HG03575 (cell line): ENCODE measurements at regions not wholly inside any gene's neighbourhood (a gene's known extent, or its start where the extent isn't known, plus 50 kb on each side); places are given as distances from the start of the nearest gene placed in this dataset.
"Not testable (repeated sequence)": the region's sequence is repeated elsewhere in the genome, so short reads cannot be mapped to it uniquely, and the experiment has no call there.

ENCODE experiments used
- ATAC-seq: cut with Tn5 transposase; IDR thresholded peaks from one replicate; pipeline ENCODE4 v1.9.1; 2021; ENCODE audit not compliant: unreplicated experiment, insufficient number of reproducible peaks, low FRiP score; ENCODE audit errors: extremely low read depth

- no peak for ATAC-seq
Observed at GRCh38 chr20:53891306-53891894, 179.0 kb downstream of the BCAS1 start.

- no peak for ATAC-seq
Observed at GRCh38 chr20:53890443-53891305, 179.7 kb downstream of the BCAS1 start.

GRCh38 chr20:53889411-53890148, 180.8 kb downstream of the BCAS1 start:
- no peak for ATAC-seq

- no peak for ATAC-seq
Observed at GRCh38 chr20:53888951-53889350, 181.4 kb downstream of the BCAS1 start.

- no peak for ATAC-seq
Observed at GRCh38 chr20:53888510-53888909, 181.9 kb downstream of the BCAS1 start.

- no peak for ATAC-seq
Observed at GRCh38 chr20:53887973-53888372, 182.4 kb downstream of the BCAS1 start.

GRCh38 chr20:53884859-53885541, 185.4 kb downstream of the BCAS1 start:
- ATAC-seq: no peak

GRCh38 chr20:53883098-53883911, 187.1 kb downstream of the BCAS1 start:
- ATAC-seq: no peak

GRCh38 chr20:53882438-53882986, 187.9 kb downstream of the BCAS1 start:
- ATAC-seq: not testable (repeated sequence)

- no peak for ATAC-seq
Observed at GRCh38 chr20:53881362-53881761, 189.0 kb downstream of the BCAS1 start.

GRCh38 chr20:53880108-53880641, 190.2 kb downstream of the BCAS1 start:
- no peak for ATAC-seq

- ATAC-seq: no peak
Observed at GRCh38 chr20:53879048-53879684, 191.2 kb downstream of the BCAS1 start.

GRCh38 chr20:53878262-53879047, 191.9 kb downstream of the BCAS1 start:
- no peak for ATAC-seq

- ATAC-seq: no peak
Observed at GRCh38 chr20:53876956-53877355, 193.4 kb downstream of the BCAS1 start.

- no peak for ATAC-seq
Observed at GRCh38 chr20:53876470-53876869, 193.9 kb downstream of the BCAS1 start.

GRCh38 chr20:53875452-53875851, 194.9 kb downstream of the BCAS1 start:
- ATAC-seq: no peak

- no peak for ATAC-seq
Observed at GRCh38 chr20:53874706-53875105, 195.7 kb downstream of the BCAS1 start.
